IMR-90 (cell line): ENCODE measurements at regions not wholly inside any gene's neighbourhood (a gene's known extent, or its start where the extent isn't known, plus 50 kb on each side); places are given as distances from the start of the nearest gene placed in this dataset.

ENCODE experiments used
- ATAC-seq: fragments of 200-7000 bp; cut with Tn5 transposase; 2 replicates; pipeline ENCODE4 v1.9.1; 2020; ENCODE audit warnings: low read depth, mild to moderate bottlenecking, moderate library complexity
- BruUV-seq: library from RNA; stranded (reverse); fragments of 400-500 nt; replicated peaks from 2 replicates; lab custom pipeline; 2021; lab: Mats Ljungman, UMichigan
- CTCF ChIA-PET: fragments of 300-600 bp; formaldehyde crosslinking; extraction: SDS; loops from one replicate; lab custom pipeline; 2021; ENCODE audit warnings: antibody characterized with exemption; lab: Yijun Ruan, JAX
- POLR2A ChIA-PET: fragments of 300-600 bp; sonication (Branson Sonifier 250); formaldehyde crosslinking; loops from one replicate; lab custom pipeline; 2022; ENCODE audit warnings: antibody characterized with exemption; ENCODE audit not compliant: unreplicated experiment; lab: Charles Lee
- DNase-seq: peaks from one replicate; pipeline ENCODE4 v3.0.0; 2013
- H2AFZ ChIP-seq: replicated peaks from 2 replicates; pipeline ENCODE3; 2013; ENCODE audit warnings: low read length, mild to moderate bottlenecking; ENCODE audit not compliant: poor library complexity
- H2AK5ac ChIP-seq: 2 replicates; pipeline ENCODE4 v1.6.1; 2013; ENCODE audit warnings: low read depth, low read length, inconsistent platforms
- H2AK9ac ChIP-seq: replicated peaks from 2 replicates; pipeline ENCODE3; 2013; ENCODE audit warnings: mild to moderate bottlenecking, low read depth, low read length, moderate library complexity; ENCODE audit not compliant: poor library complexity
- H2BK120ac ChIP-seq: 2 replicates; pipeline ENCODE4 v1.6.1; 2013; ENCODE audit warnings: low read depth, low read length, inconsistent platforms
- H2BK15ac ChIP-seq: 3 replicates; pipeline ENCODE4 v1.6.1; 2013; ENCODE audit warnings: low read depth, low read length, inconsistent platforms
- H2BK20ac ChIP-seq: 2 replicates; pipeline ENCODE4 v1.6.1; 2013; ENCODE audit warnings: low read depth, mild to moderate bottlenecking, inconsistent platforms, low read length, moderate library complexity
- H2BK5ac ChIP-seq: 2 replicates; pipeline ENCODE4 v1.6.1; 2013; ENCODE audit warnings: mild to moderate bottlenecking, low read depth, low read length, inconsistent platforms; ENCODE audit not compliant: poor library complexity, severe bottlenecking
- H3K14ac ChIP-seq: replicated peaks from 2 replicates; pipeline ENCODE4 v1.6.1; 2013; ENCODE audit warnings: low read depth, low read length, inconsistent platforms
- H3K18ac ChIP-seq: 2 replicates; pipeline ENCODE4 v1.6.1; 2013; ENCODE audit warnings: low read depth, low read length, control low read depth
- H3K23ac ChIP-seq: 2 replicates; pipeline ENCODE4 v1.6.1; 2013; ENCODE audit warnings: low read depth, low read length, inconsistent platforms
- H3K27ac ChIP-seq: 2 replicates; pipeline ENCODE4 v1.5.1; 2013; ENCODE audit warnings: mild to moderate bottlenecking, control low read depth, low read length; ENCODE audit not compliant: insufficient read depth
- H3K27me3 ChIP-seq: 2 replicates; pipeline ENCODE4 v1.6.1; 2013; ENCODE audit warnings: low read length; ENCODE audit not compliant: control insufficient read depth, insufficient read depth
- H3K36me3 ChIP-seq: 2 replicates; pipeline ENCODE4 v1.6.1; 2013; ENCODE audit warnings: low read length, mixed read lengths; ENCODE audit not compliant: control insufficient read depth, insufficient read depth
- H3K4ac ChIP-seq: 2 replicates; pipeline ENCODE4 v1.6.1; 2013; ENCODE audit warnings: low read depth, low read length, inconsistent platforms
- H3K4me1 ChIP-seq: 2 replicates; pipeline ENCODE4 v1.6.1; 2013; ENCODE audit warnings: low read length, mixed read lengths; ENCODE audit not compliant: control insufficient read depth, insufficient read depth
- H3K4me2 ChIP-seq: 2 replicates; pipeline ENCODE4 v1.6.1; 2013; ENCODE audit warnings: low read depth, mild to moderate bottlenecking, control low read depth, low read length, moderate library complexity
- H3K4me3 ChIP-seq: 2 replicates; pipeline ENCODE4 v1.5.1; 2013; ENCODE audit warnings: low read depth, mild to moderate bottlenecking, control low read depth, low read length, moderate library complexity; ENCODE audit not compliant: insufficient read depth
- H3K56ac ChIP-seq: 2 replicates; pipeline ENCODE4 v1.6.1; 2013; ENCODE audit warnings: low read length, inconsistent platforms; ENCODE audit not compliant: insufficient read depth; ENCODE audit errors: extremely low read depth
- H3K79me1 ChIP-seq, 2 experiments: 2 replicates each; pipeline ENCODE4 v1.6.1; 2013; ENCODE audit warnings: low read length in 2 of 2, inconsistent platforms in 1 of 2, low read depth in 1 of 2
- H3K9ac ChIP-seq: 2 replicates; pipeline ENCODE4 v1.6.1; 2013; ENCODE audit warnings: low read depth, low read length, control low read depth
- H3K9me1 ChIP-seq: 2 replicates; pipeline ENCODE4 v1.6.1; 2013; ENCODE audit warnings: low read length, inconsistent platforms; ENCODE audit not compliant: insufficient read depth
- H3K9me3 ChIP-seq: 2 replicates; pipeline ENCODE4 v1.6.1; 2013; ENCODE audit warnings: low read length; ENCODE audit not compliant: control insufficient read depth, insufficient read depth
- H4K20me1 ChIP-seq: 2 replicates; pipeline ENCODE4 v1.6.1; 2013; ENCODE audit warnings: low read length, inconsistent platforms; ENCODE audit not compliant: insufficient read depth
- H4K5ac ChIP-seq: 2 replicates; pipeline ENCODE4 v1.6.1; 2013; ENCODE audit warnings: mild to moderate bottlenecking, low read depth, low read length, control low read depth
- H4K8ac ChIP-seq, 2 experiments: 2 replicates each; pipeline ENCODE4 v1.6.1; 2013; ENCODE audit warnings: low read depth in 2 of 2, low read length in 2 of 2, control low read depth in 1 of 2, inconsistent platforms in 1 of 2
- H4K91ac ChIP-seq: 2 replicates; pipeline ENCODE4 v1.6.1; 2013; ENCODE audit warnings: low read depth, low read length, inconsistent platforms; ENCODE audit not compliant: insufficient read depth
- BHLHE40 ChIP-seq: fragments of 150-350 bp; IDR thresholded peaks from 2 replicates; pipeline ENCODE4 v1.6.1; 2016; ENCODE audit warnings: mild to moderate bottlenecking, low read depth, low read length
- CEBPB ChIP-seq: IDR thresholded peaks from 2 replicates; pipeline ENCODE4 v1.6.1; 2012; ENCODE audit warnings: low read depth, low read length, improper control_type of control experiment
- CHD1 ChIP-seq: IDR thresholded peaks from 2 replicates; pipeline ENCODE4 v1.6.1; 2012; ENCODE audit warnings: low read depth, low read length, improper control_type of control experiment
- CTCF ChIP-seq: conservative IDR thresholded peaks from 2 replicates; pipeline ENCODE4 v1.5.1; 2012; ENCODE audit warnings: mild to moderate bottlenecking, low read depth, low read length, improper control_type of control experiment
- ELK1 ChIP-seq: fragments of 150-350 bp; IDR thresholded peaks from 2 replicates; pipeline ENCODE4 v1.6.1; 2016; ENCODE audit warnings: low read depth, mild to moderate bottlenecking, low read length, moderate library complexity, borderline replicate concordance
- FOS ChIP-seq: fragments of 150-350 bp; IDR thresholded peaks from 2 replicates; pipeline ENCODE4 v1.6.1; 2016; ENCODE audit warnings: low read depth, low read length
- MAFK ChIP-seq: IDR thresholded peaks from 2 replicates; pipeline ENCODE4 v1.6.1; 2012; ENCODE audit warnings: low read depth, low read length, improper control_type of control experiment
- MAZ ChIP-seq: IDR thresholded peaks from 2 replicates; pipeline ENCODE4 v1.6.1; 2012; ENCODE audit warnings: low read depth, mild to moderate bottlenecking, low read length, improper control_type of control experiment, moderate library complexity, borderline replicate concordance
- MXI1 ChIP-seq: IDR thresholded peaks from 2 replicates; pipeline ENCODE4 v1.6.1; 2012; ENCODE audit warnings: low read depth, mild to moderate bottlenecking, low read length, moderate library complexity, borderline replicate concordance
- NFE2L2 ChIP-seq: fragments of 150-350 bp; IDR thresholded peaks from 2 replicates; pipeline ENCODE4 v1.6.1; 2016; ENCODE audit warnings: low read depth, mild to moderate bottlenecking, low read length
- POLR2A ChIP-seq: IDR thresholded peaks from 2 replicates; pipeline ENCODE4 v1.6.1; 2012; ENCODE audit warnings: mild to moderate bottlenecking, low read depth, low read length
- RAD21 ChIP-seq: IDR thresholded peaks from 2 replicates; pipeline ENCODE4 v1.6.1; 2012; ENCODE audit warnings: low read length, improper control_type of control experiment
- RCOR1 ChIP-seq: IDR thresholded peaks from 2 replicates; pipeline ENCODE4 v1.6.1; 2012; ENCODE audit warnings: mild to moderate bottlenecking, low read length, improper control_type of control experiment; ENCODE audit not compliant: insufficient replicate concordance
- RFX5 ChIP-seq: IDR thresholded peaks from 2 replicates; pipeline ENCODE4 v1.8.0; 2012; ENCODE audit warnings: low read depth, mild to moderate bottlenecking, low read length, moderate library complexity
- SMC3 ChIP-seq: fragments of 150-350 bp; IDR thresholded peaks from 2 replicates; pipeline ENCODE4 v1.6.1; 2016; ENCODE audit warnings: low read depth, mild to moderate bottlenecking, antibody characterized with exemption, low read length, moderate library complexity
- USF2 ChIP-seq: fragments of 150-350 bp; IDR thresholded peaks from 2 replicates; pipeline ENCODE4 v1.6.1; 2017; ENCODE audit warnings: mild to moderate bottlenecking, antibody characterized with exemption, low read length, low read depth
- WGBS, 2 experiments: methylation state at CpG; one replicate each; pipeline versions ENCODE4 v1.1.5 to v1.1.7; 2013; ENCODE audit warnings: missing lambda C conversion rate in 2 of 2; ENCODE audit not compliant: insufficient read length in 1 of 2; ENCODE audit errors: extremely low coverage in 2 of 2; 5-methylcytosine and 5-hydroxymethylcytosine counted together
- dilution Hi-C: fragments of 300-500 bp; cut with HindIII; formaldehyde crosslinking; loops from one replicate; pipeline ENCODE4 v1.14.3; 2018; ENCODE audit warnings: low sequenced_read_pairs; ENCODE audit not compliant: unreplicated experiment
- in situ Hi-C: fragments of 300-500 bp; cut with MboI; formaldehyde crosslinking; loops from 3 replicates; pipeline ENCODE4 v1.14.3; 2019; ENCODE audit warnings: low sequenced_read_pairs, inconsistent platforms, mixed read lengths
- intact Hi-C: fragments of 100-400 bp; cut with micrococcal nuclease; formaldehyde crosslinking; loops from 2 replicates; pipeline ENCODE4 v1.10.0; 2022

- H3K79me1 ChIP-seq, result no peaks in the 10 kb centered on the region
- H3K4ac ChIP-seq, result no peak overlapping the region
- peaks cover 2% of the 10 kb centered on the region for H3K4me1 ChIP-seq
- H4K91ac ChIP-seq, result no peak overlapping the region
- no peak for ATAC-seq
- intact Hi-C loops, result no loop called here
- H3K14ac ChIP-seq, result no peak overlapping the region
- ChIA-PET POLR2A (no interaction called here), CTCF (no interaction called here)
- H4K20me1 ChIP-seq, result no peaks in the 10 kb centered on the region
- TF ChIP-seq USF2, result no peak
- TF ChIP-seq RAD21, result no peak
- TF ChIP-seq MXI1, result no peak
- no peak for TF ChIP-seq BHLHE40
- TF ChIP-seq FOS, result no peak
- no peak for TF ChIP-seq POLR2A
- TF ChIP-seq RFX5, result no peak
- no peak for TF ChIP-seq SMC3
- no peak for TF ChIP-seq RCOR1
- no peak for TF ChIP-seq MAFK
- no peak for TF ChIP-seq CEBPB
- no peak for TF ChIP-seq CHD1
- no peak for TF ChIP-seq MAZ
- TF ChIP-seq ELK1, result no peak
- no peak for TF ChIP-seq NFE2L2
- no peak for TF ChIP-seq CTCF
- no CpG with 5 or more reads among the region's 5 CpGs for WGBS, 2 experiments
- no peak overlapping the region for H4K5ac ChIP-seq
- no peak overlapping the region for H3K9ac ChIP-seq
- H3K4me3 ChIP-seq, result no peak overlapping the region
- H2BK120ac ChIP-seq, result no peak overlapping the region
- H2BK15ac ChIP-seq, result no peak overlapping the region
- no peaks in the 10 kb centered on the region for H3K36me3 ChIP-seq
- no peak overlapping the region for H3K18ac ChIP-seq
- H3K4me2 ChIP-seq, result no peak overlapping the region
- no peak overlapping the region for H3K56ac ChIP-seq
- H2BK20ac ChIP-seq, result no peak overlapping the region
- no peak overlapping the region for H3K23ac ChIP-seq
- no peaks in the 10 kb centered on the region; the same call in 1 of the 2 replicates for H3K27me3 ChIP-seq
- BruUV-seq, result no TSS peak
- peaks cover 21% of the 10 kb centered on the region for H3K9me3 ChIP-seq
- no peak overlapping the region for H2AFZ ChIP-seq
- in situ Hi-C loops, result no loop called here
- dilution Hi-C loops, result no loop called here
- no peak for DNase-seq
- no peaks in the 10 kb centered on the region for H3K9me1 ChIP-seq
- H4K8ac ChIP-seq, result no peak overlapping the region
- no peak overlapping the region for H3K27ac ChIP-seq
- H2AK5ac ChIP-seq, result no peak overlapping the region
- H2AK9ac ChIP-seq, result no peak overlapping the region
- H2BK5ac ChIP-seq, result no peak overlapping the region
Observed at GRCh38 chr21:34008618-34009017, 64.8 kb upstream of the MRPS6 start.
